Prostate gland (tissue), 2 donors: ENCODE measurements at regions not wholly inside any gene's neighbourhood (a gene's known extent, or its start where the extent isn't known, plus 50 kb on each side); places are given as distances from the start of the nearest gene placed in this dataset.

Experiments used
- CTCF ChIP-seq, 4 experiments: fragments of 200-600 bp in 2 of 4; fragments of 450-650 bp in 2 of 4; sonication (generic) in 2 of 4; IDR thresholded peaks; 1 replicate in 3 of 4; 2 replicates in 1 of 4; pipeline ENCODE4 v1.5.1; 2016 to 2019; ENCODE audit warnings: antibody characterized with exemption in 4 of 4, mild to moderate bottlenecking in 2 of 4, moderate library complexity in 2 of 4
- POLR2A ChIP-seq: fragments of 450-650 bp; IDR thresholded peaks from one replicate; pipeline ENCODE4 v1.6.1; 2016; ENCODE audit warnings: antibody characterized with exemption, mild to moderate bottlenecking

- no peak for TF ChIP-seq CTCF (IDR thresholded peaks at IDR 0.05)
- no peak for TF ChIP-seq POLR2A
These were observed 422.2 kb downstream of the KLF5 start for GRCh38 chr13:73480779-73481559.
